ENCODE measurements at regions not wholly inside any gene's neighbourhood (a gene's known extent, or its start where the extent isn't known, plus 50 kb on each side); places are given as distances from the start of the nearest gene placed in this dataset.

GRCh38 chr9:89837162-89837933 is 232.5 kb downstream of the GADD45G start:
- H3K9me2 ChIP-seq (replicated peaks; ENCODE audit: insufficient read depth) = no peaks in the 10 kb centered on the region
- no peak overlapping the region for H3K4me3 ChIP-seq
- TF ChIP-seq EZH2 (IDR thresholded peaks at IDR 0.05; ENCODE audit: borderline replicate concordance) (no peak), EZH2phosphoT487 (IDR thresholded peaks at IDR 0.05; ENCODE audit: low read depth, severe bottlenecking, unreplicated experiment) (no peak)
- TF ChIP-seq, protein P1, sequence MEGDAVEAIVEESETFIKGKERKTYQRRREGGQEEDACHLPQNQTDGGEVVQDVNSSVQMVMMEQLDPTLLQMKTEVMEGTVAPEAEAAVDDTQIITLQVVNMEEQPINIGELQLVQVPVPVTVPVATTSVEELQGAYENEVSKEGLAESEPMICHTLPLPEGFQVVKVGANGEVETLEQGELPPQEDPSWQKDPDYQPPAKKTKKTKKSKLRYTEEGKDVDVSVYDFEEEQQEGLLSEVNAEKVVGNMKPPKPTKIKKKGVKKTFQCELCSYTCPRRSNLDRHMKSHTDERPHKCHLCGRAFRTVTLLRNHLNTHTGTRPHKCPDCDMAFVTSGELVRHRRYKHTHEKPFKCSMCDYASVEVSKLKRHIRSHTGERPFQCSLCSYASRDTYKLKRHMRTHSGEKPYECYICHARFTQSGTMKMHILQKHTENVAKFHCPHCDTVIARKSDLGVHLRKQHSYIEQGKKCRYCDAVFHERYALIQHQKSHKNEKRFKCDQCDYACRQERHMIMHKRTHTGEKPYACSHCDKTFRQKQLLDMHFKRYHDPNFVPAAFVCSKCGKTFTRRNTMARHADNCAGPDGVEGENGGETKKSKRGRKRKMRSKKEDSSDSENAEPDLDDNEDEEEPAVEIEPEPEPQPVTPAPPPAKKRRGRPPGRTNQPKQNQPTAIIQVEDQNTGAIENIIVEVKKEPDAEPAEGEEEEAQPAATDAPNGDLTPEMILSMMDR (IDR thresholded peaks at IDR 0.05; ENCODE audit: poor library complexity) = no peak
- H3K4me2 ChIP-seq = no peak overlapping the region
- H3K27me3 ChIP-seq = no peaks in the 10 kb centered on the region
- no peaks in the 10 kb centered on the region for H3K36me3 ChIP-seq (replicated peaks; ENCODE audit: insufficient read depth, low read depth)
- H3K27ac ChIP-seq = no peak overlapping the region
- no peaks in the 10 kb centered on the region for H3K79me2 ChIP-seq
- no peaks in the 10 kb centered on the region for H4K20me1 ChIP-seq (ENCODE audit: insufficient read depth, poor library complexity, severe bottlenecking)
- no peaks in the 10 kb centered on the region for H3K9me3 ChIP-seq (ENCODE audit: low read depth)
- H3K4me1 ChIP-seq (ENCODE audit: insufficient read depth) = peaks cover 11% of the 10 kb centered on the region
- 83% methylated on average over 11 of the region's 11 CpGs for WGBS (ENCODE audit: low lambda C conversion rate, missing lambda C conversion rate)
- DNase-seq (ENCODE audit: low spot score) = no peak
- H2AFZ ChIP-seq = no peak overlapping the region

GRCh38 chr9:89837934-89838310 is 233.1 kb downstream of the GADD45G start:
- whole genome bisulfite sequencing (ENCODE audit: low lambda C conversion rate, missing lambda C conversion rate) = 90% methylated on average over 5 of the region's 5 CpGs
- Histone ChIP-seq H3K4me1 (ENCODE audit: insufficient read depth) (peaks cover 16% of the 10 kb centered on the region), H3K27ac (no peak overlapping the region), H3K36me3 (replicated peaks; ENCODE audit: insufficient read depth, low read depth) (no peaks in the 10 kb centered on the region), H2AFZ (no peak overlapping the region), H3K4me3 (no peak overlapping the region), H3K4me2 (no peak overlapping the region), H3K27me3 (no peaks in the 10 kb centered on the region), H3K79me2 (no peaks in the 10 kb centered on the region), H4K20me1 (ENCODE audit: insufficient read depth, poor library complexity, severe bottlenecking) (no peaks in the 10 kb centered on the region), H3K9me3 (ENCODE audit: low read depth) (no peaks in the 10 kb centered on the region), H3K9me2 (replicated peaks; ENCODE audit: insufficient read depth) (no peaks in the 10 kb centered on the region)
- TF ChIP-seq EZH2phosphoT487 (IDR thresholded peaks at IDR 0.05; ENCODE audit: low read depth, severe bottlenecking, unreplicated experiment) (no peak), EZH2 (IDR thresholded peaks at IDR 0.05; ENCODE audit: borderline replicate concordance) (no peak)
- TF ChIP-seq, protein P1 (IDR thresholded peaks at IDR 0.05; ENCODE audit: poor library complexity) = no peak
- DNase-seq (ENCODE audit: low spot score) = no peak

DNA sequence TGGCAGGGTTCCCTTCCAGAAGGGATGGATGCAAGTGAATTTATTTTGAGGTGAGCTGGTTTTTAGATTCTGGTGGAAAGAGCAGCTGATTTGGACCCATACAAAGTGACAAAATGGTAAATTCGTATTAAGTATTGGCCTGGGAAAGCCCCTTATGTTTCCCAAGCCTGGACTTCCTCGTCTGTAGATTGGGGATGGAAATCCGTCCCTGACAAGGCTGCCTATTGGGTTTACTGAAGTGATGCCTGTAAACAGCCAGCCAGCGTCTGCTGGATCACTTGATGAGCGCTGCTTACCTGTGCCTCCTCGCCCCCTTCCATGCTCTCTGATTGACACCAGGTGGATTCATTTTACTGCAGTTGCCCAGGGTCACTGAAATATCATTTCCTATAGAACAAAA is 233.8 kb downstream of the GADD45G start:
- H3K4me1 ChIP-seq (ENCODE audit: insufficient read depth) = peaks cover 16% of the 10 kb centered on the region
- no peak for DNase-seq (ENCODE audit: low spot score)
- no peaks in the 10 kb centered on the region for H3K9me3 ChIP-seq (ENCODE audit: low read depth)
- H3K4me3 ChIP-seq = no peak overlapping the region
- no peaks in the 10 kb centered on the region for H3K27me3 ChIP-seq
- H3K27ac ChIP-seq = no peak overlapping the region
- H3K79me2 ChIP-seq = no peaks in the 10 kb centered on the region
- H2AFZ ChIP-seq = no peak overlapping the region
- H4K20me1 ChIP-seq (ENCODE audit: insufficient read depth, poor library complexity, severe bottlenecking) = no peaks in the 10 kb centered on the region
- H3K9me2 ChIP-seq (replicated peaks; ENCODE audit: insufficient read depth) = no peaks in the 10 kb centered on the region
- H3K4me2 ChIP-seq = no peak overlapping the region
- TF ChIP-seq EZH2phosphoT487 (IDR thresholded peaks at IDR 0.05; ENCODE audit: low read depth, severe bottlenecking, unreplicated experiment) (no peak), EZH2 (IDR thresholded peaks at IDR 0.05; ENCODE audit: borderline replicate concordance) (no peak)
- TF ChIP-seq, protein P1 (IDR thresholded peaks at IDR 0.05; ENCODE audit: poor library complexity) = no peak
- no peaks in the 10 kb centered on the region for H3K36me3 ChIP-seq (replicated peaks; ENCODE audit: insufficient read depth, low read depth)
- 94% methylated on average over 6 of the region's 6 CpGs for WGBS (ENCODE audit: low lambda C conversion rate, missing lambda C conversion rate)

Data from hepatocyte (in vitro differentiated cells).